SK-N-MC (cell line): ENCODE measurements at regions not wholly inside any gene's neighbourhood (a gene's known extent, or its start where the extent isn't known, plus 50 kb on each side); places are given as distances from the start of the nearest gene placed in this dataset.

Source experiments
- EZH2 ChIP-seq: fragments of 200-600 bp; sonication (generic); IDR thresholded peaks from one replicate; pipeline ENCODE4 v1.6.1; 2017; ENCODE audit warnings: antibody characterized with exemption
- POLR2AphosphoS5 ChIP-seq: IDR thresholded peaks from 2 replicates; pipeline ENCODE4 v1.6.1; 2012; ENCODE audit warnings: mild to moderate bottlenecking, low read depth, low read length, borderline replicate concordance

DNA sequence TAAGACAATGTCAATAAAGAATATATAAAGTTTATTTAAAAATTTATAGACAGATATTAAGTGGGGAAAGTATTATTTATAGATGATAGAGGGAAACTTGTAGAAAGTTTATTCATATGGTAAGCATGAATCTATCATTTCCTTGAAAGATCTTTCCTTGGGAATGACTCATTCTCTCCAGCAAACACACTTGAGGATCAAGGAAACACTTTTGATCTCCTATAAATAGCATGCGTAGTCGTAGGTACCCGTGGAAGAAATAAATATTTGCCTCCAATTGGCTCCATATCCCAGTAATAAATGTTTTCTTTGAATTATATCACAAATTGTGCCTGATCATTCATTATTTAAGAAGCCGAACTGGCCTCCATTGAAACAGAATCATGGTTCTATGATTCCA, 483.4 kb downstream of the RNF144A start:
- TF ChIP-seq EZH2 (no peak), POLR2AphosphoS5 (no peak)
